MCF 10A (cell line): ENCODE measurements at regions not wholly inside any gene's neighbourhood (a gene's known extent, or its start where the extent isn't known, plus 50 kb on each side); places are given as distances from the start of the nearest gene placed in this dataset.

Source experiments
- BruUV-seq: library from RNA; stranded (reverse); fragments of 400-500 nt; replicated peaks from 2 replicates; lab custom pipeline; 2021; lab: Mats Ljungman, UMichigan
- CTCF ChIA-PET: fragments of 300-600 bp; sonication (Branson Sonifier 250); formaldehyde crosslinking; extraction: SDS; loops from one replicate; lab custom pipeline; 2021; ENCODE audit warnings: antibody characterized with exemption, inconsistent platforms; lab: Yijun Ruan, JAX
- POLR2A ChIA-PET: fragments of 300-600, 350-650 bp; sonication (Branson Sonifier 250); formaldehyde crosslinking; extraction: SDS; loops from one replicate; lab custom pipeline; 2020; ENCODE audit warnings: antibody characterized with exemption, inconsistent platforms; lab: Yijun Ruan, JAX
- DNase-seq: peaks from one replicate; pipeline ENCODE4 v3.0.0-alpha.2; 2018; ENCODE audit not compliant: unreplicated experiment
- H3K27ac Mint-ChIP-seq: one replicate; pipeline ENCODE4 v1.8.0; 2022; ENCODE audit warnings: mild to moderate bottlenecking, low read depth, mixed read lengths; ENCODE audit not compliant: unreplicated experiment
- H3K27me3 Mint-ChIP-seq: one replicate; pipeline ENCODE4 v1.8.0; 2022; ENCODE audit warnings: mixed read lengths; ENCODE audit not compliant: insufficient read depth, unreplicated experiment
- H3K36me3 Mint-ChIP-seq: one replicate; pipeline ENCODE4 v1.8.0; 2022; ENCODE audit warnings: mild to moderate bottlenecking, moderate library complexity, mixed read lengths; ENCODE audit not compliant: insufficient read depth, unreplicated experiment
- H3K4me1 Mint-ChIP-seq: one replicate; pipeline ENCODE4 v1.8.0; 2022; ENCODE audit warnings: mixed read lengths; ENCODE audit not compliant: insufficient read depth, unreplicated experiment
- H3K4me3 Mint-ChIP-seq: one replicate; pipeline ENCODE4 v1.8.0; 2022; ENCODE audit warnings: mild to moderate bottlenecking, moderate library complexity, mixed read lengths; ENCODE audit not compliant: unreplicated experiment
- H3K9me3 Mint-ChIP-seq: one replicate; pipeline ENCODE4 v1.8.0; 2022; ENCODE audit warnings: mixed read lengths; ENCODE audit not compliant: unreplicated experiment
- intact Hi-C: fragments of 100-400 bp; cut with micrococcal nuclease; formaldehyde crosslinking; loops from 2 replicates; pipeline ENCODE4 v1.14.1; 2022
- TF ChIP-seq, protein P1 (sequence below): fragments of 200-600 bp; IDR thresholded peaks from one replicate; pipeline ENCODE4 v1.8.0; 2022; ENCODE audit warnings: antibody characterized with exemption, mild to moderate bottlenecking; ENCODE audit not compliant: unreplicated experiment

DNA sequence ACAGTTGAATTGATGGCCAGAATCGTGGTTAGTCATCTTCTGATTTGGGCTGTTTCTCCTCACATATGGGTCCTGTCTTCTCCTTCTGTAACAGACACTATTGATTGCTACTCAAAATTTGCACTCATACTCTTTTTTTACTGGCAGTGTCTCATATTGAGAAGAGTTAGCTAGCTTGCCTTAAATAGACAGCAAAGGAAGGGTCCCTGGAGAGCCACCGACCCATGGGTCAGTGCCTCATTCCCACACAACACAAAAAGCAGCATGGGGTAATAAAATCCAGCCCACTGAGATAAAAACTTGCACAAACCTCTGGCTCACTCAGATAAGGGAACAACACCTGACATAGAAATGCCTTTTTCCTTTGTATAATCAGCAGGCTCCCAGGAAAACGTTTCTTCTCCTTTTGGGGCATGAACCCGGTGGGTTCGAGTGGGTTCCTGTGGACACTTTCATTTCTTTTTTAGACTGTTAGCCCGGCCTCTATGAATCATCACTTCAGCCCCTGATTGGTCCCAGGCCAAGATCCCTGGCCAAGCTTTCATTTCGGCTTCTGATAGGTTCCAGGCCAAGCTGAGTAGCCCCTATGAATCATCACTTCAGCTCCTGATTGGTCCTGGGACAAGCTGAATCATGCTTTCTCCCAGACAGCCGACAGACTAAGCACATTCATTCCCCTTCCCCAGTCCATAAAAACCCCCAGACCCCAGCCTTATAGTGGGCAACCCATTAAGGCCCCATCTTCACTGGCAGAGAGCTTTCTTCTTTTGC, 408.1 kb downstream of the DCAF12L2 start:
- H3K27ac Mint-ChIP-seq, result no peak overlapping the region
- no peaks in the 10 kb centered on the region for H3K4me1 Mint-ChIP-seq
- intact Hi-C loops, result no loop called here
- TF ChIP-seq, protein P1, sequence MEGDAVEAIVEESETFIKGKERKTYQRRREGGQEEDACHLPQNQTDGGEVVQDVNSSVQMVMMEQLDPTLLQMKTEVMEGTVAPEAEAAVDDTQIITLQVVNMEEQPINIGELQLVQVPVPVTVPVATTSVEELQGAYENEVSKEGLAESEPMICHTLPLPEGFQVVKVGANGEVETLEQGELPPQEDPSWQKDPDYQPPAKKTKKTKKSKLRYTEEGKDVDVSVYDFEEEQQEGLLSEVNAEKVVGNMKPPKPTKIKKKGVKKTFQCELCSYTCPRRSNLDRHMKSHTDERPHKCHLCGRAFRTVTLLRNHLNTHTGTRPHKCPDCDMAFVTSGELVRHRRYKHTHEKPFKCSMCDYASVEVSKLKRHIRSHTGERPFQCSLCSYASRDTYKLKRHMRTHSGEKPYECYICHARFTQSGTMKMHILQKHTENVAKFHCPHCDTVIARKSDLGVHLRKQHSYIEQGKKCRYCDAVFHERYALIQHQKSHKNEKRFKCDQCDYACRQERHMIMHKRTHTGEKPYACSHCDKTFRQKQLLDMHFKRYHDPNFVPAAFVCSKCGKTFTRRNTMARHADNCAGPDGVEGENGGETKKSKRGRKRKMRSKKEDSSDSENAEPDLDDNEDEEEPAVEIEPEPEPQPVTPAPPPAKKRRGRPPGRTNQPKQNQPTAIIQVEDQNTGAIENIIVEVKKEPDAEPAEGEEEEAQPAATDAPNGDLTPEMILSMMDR, result no peak
- ChIA-PET POLR2A (no interaction called here), CTCF (no interaction called here)
- H3K4me3 Mint-ChIP-seq, result no peak overlapping the region
- BruUV-seq, result no TSS peak
- H3K27me3 Mint-ChIP-seq, result no peaks in the 10 kb centered on the region
- DNase-seq, result peak; percentile 9
- peaks cover 23% of the 10 kb centered on the region for H3K9me3 Mint-ChIP-seq
- H3K36me3 Mint-ChIP-seq, result no peaks in the 10 kb centered on the region

DNA sequence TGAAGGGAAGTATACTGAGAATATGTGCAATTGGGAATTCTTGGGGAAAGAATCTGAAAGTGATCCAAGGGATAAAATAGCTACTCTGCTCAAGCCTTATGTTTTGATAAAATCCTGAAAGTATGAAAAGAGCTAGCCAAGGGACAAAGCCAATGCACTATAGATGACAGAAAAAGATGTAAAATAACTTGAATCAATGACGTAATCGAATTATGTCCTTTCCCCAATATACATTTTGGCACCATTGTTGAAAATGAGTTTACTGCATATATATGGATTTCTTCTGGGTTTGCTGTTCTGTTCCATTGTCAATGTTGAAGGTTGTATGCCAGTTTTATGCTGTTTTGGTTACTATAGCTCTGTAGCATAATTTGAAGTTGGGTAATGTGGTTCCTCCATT, 407.3 kb downstream of the DCAF12L2 start:
- DNase-seq, result no peak
- ChIA-PET CTCF (no interaction called here), POLR2A (no interaction called here)
- no peaks in the 10 kb centered on the region for H3K36me3 Mint-ChIP-seq
- TF ChIP-seq, protein P1, result no peak
- H3K4me3 Mint-ChIP-seq, result no peak overlapping the region
- H3K27me3 Mint-ChIP-seq, result no peaks in the 10 kb centered on the region
- BruUV-seq, result no TSS peak
- no peaks in the 10 kb centered on the region for H3K4me1 Mint-ChIP-seq
- H3K9me3 Mint-ChIP-seq, result peaks cover 31% of the 10 kb centered on the region
- H3K27ac Mint-ChIP-seq, result no peak overlapping the region
- intact Hi-C loops, result no loop called here

DNA sequence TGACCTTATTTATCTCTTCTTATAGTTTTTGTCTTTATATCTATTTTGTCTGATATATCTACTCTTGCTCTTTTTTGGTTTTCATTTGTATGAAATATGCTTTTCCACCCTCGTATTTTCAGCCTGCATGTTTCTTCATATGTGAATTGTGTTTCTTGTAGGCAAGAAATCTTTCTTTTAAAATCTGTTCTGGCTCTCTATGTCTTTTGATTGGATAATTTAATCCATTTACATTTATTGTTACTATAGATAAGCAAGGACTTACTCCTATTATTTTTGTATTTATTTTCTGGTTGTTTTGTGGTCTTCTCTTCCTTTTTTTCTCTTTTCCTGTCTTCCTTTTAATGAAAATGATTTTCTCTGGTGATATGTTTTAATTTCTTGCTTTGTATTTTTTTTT, 403.1 kb downstream of the DCAF12L2 start:
- Mint-ChIP-seq H3K27ac (no peak overlapping the region), H3K27me3 (no peaks in the 10 kb centered on the region), H3K4me3 (no peak overlapping the region), H3K9me3 (peaks cover 30% of the 10 kb centered on the region), H3K4me1 (no peaks in the 10 kb centered on the region), H3K36me3 (no peaks in the 10 kb centered on the region)
- intact Hi-C loops, result no loop called here
- ChIA-PET CTCF (no interaction called here), POLR2A (no interaction called here)
- no peak for DNase-seq
- BruUV-seq, result no TSS peak
- TF ChIP-seq, protein P1, result no peak

DNA sequence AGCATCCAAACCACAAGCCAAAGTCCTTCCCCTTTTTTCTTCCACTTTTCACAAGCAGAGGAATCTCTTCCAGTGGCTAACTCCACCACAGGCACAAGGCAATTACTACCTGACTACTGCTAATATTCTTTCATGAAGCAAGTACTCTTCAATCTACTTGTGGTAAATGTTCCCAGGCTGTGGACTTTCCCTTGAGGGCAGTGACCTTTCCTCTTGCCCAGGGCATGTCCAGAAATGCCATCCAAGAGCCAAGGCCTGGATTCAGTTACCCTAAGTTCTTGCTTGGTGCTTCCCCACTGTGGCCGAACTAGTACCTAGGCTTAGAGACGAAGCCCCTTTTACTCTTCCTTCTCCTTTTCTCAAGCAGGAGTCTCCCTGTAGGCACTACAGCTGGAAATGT, 400.7 kb downstream of the DCAF12L2 start:
- no peak for DNase-seq
- TF ChIP-seq, protein P1, result no peak
- CTCF ChIA-PET, result no interaction called here
- peaks cover 19% of the 10 kb centered on the region for H3K9me3 Mint-ChIP-seq
- no peak overlapping the region for H3K27ac Mint-ChIP-seq
- no peak overlapping the region for H3K4me3 Mint-ChIP-seq
- intact Hi-C loops, result no loop called here
- BruUV-seq, result no TSS peak
- no peaks in the 10 kb centered on the region for H3K4me1 Mint-ChIP-seq
- no peaks in the 10 kb centered on the region for H3K36me3 Mint-ChIP-seq
- POLR2A ChIA-PET, result interaction anchor here (0.7 kb wide), 1 partner anchor 32 kb away, joined by 3 read pairs; no protein-coding TSS in a partner anchor
- no peaks in the 10 kb centered on the region for H3K27me3 Mint-ChIP-seq
